HepG2 (cell line): ENCODE measurements at regions not wholly inside any gene's neighbourhood (a gene's known extent, or its start where the extent isn't known, plus 50 kb on each side); places are given as distances from the start of the nearest gene placed in this dataset.

Experiments used
- AHDC1 ChIP-seq: sonication (generic); formaldehyde crosslinking; IDR thresholded peaks from 2 replicates; pipeline ENCODE4 v1.5.1; 2020; ENCODE audit warnings: mild to moderate bottlenecking, missing genetic modification reagents, borderline replicate concordance
- ELK4 ChIP-seq: sonication (generic); formaldehyde crosslinking; IDR thresholded peaks from 2 replicates; pipeline ENCODE4 v1.9.0; 2021; ENCODE audit warnings: missing genetic modification reagents, borderline replicate concordance
- HMG20A ChIP-seq: IDR thresholded peaks from 2 replicates; pipeline ENCODE4 v1.6.1; 2016; ENCODE audit warnings: borderline replicate concordance
- MBD4 ChIP-seq: IDR thresholded peaks from 2 replicates; pipeline ENCODE4 v1.6.1; 2012; ENCODE audit warnings: low read length, inconsistent platforms, borderline replicate concordance
- NFE2L1 ChIP-seq: sonication (generic); formaldehyde crosslinking; IDR thresholded peaks from 2 replicates; pipeline ENCODE4 v1.4.0; 2020; ENCODE audit warnings: missing genetic modification reagents, mild to moderate bottlenecking, borderline replicate concordance
- PLRG1 ChIP-seq: fragments of 450-650 bp; conservative IDR thresholded peaks from 2 replicates; pipeline ENCODE4 v1.6.1; 2016
- RFX3 ChIP-seq: IDR thresholded peaks from 2 replicates; pipeline ENCODE4 v1.6.1; 2016; ENCODE audit warnings: missing biosample characterization, missing genetic modification reagents
- RXRB ChIP-seq: IDR thresholded peaks from 2 replicates; pipeline ENCODE4 v1.6.1; 2016; ENCODE audit warnings: borderline replicate concordance, missing genetic modification reagents, missing compliant biosample characterization
- SMAD3 ChIP-seq: sonication (generic); formaldehyde crosslinking; IDR thresholded peaks from 2 replicates; pipeline ENCODE4 v1.4.0; 2020; ENCODE audit warnings: missing genetic modification reagents
- SNAPC2 ChIP-seq: sonication (generic); formaldehyde crosslinking; IDR thresholded peaks from 2 replicates; pipeline ENCODE4 v1.8.1; 2022; ENCODE audit warnings: mild to moderate bottlenecking, missing genetic modification reagents
- ZBTB37 ChIP-seq: sonication (generic); formaldehyde crosslinking; IDR thresholded peaks from 2 replicates; pipeline ENCODE4 v1.4.0; 2020; ENCODE audit warnings: mild to moderate bottlenecking, missing genetic modification reagents
- ZNF20 ChIP-seq: sonication (generic); formaldehyde crosslinking; IDR thresholded peaks from 2 replicates; pipeline ENCODE4 v1.4.0; 2020; ENCODE audit warnings: mild to moderate bottlenecking, moderate library complexity, missing genetic modification reagents
- ZNF362 ChIP-seq: sonication (generic); formaldehyde crosslinking; IDR thresholded peaks from 2 replicates; pipeline ENCODE4 v1.4.0; 2020; ENCODE audit warnings: missing genetic modification reagents, mild to moderate bottlenecking, borderline replicate concordance
- ZNF446 ChIP-seq: sonication (generic); formaldehyde crosslinking; IDR thresholded peaks from 2 replicates; pipeline ENCODE4 v1.5.0; 2020; ENCODE audit warnings: mild to moderate bottlenecking, missing genetic modification reagents
- ZNF512 ChIP-seq: sonication (generic); formaldehyde crosslinking; IDR thresholded peaks from 2 replicates; pipeline ENCODE4 v1.4.0; 2020; ENCODE audit warnings: mild to moderate bottlenecking, missing genetic modification reagents
- ZNF678 ChIP-seq: sonication (generic); formaldehyde crosslinking; IDR thresholded peaks from 2 replicates; pipeline ENCODE4 v1.4.0; 2020; ENCODE audit warnings: mild to moderate bottlenecking, missing genetic modification reagents
- ZNF768 ChIP-seq: sonication (generic); formaldehyde crosslinking; IDR thresholded peaks from 2 replicates; pipeline ENCODE4 v1.4.0; 2020; ENCODE audit warnings: missing genetic modification reagents

- TF ChIP-seq RFX3 (CRISPR knock-in tag): no peak
- peak; percentile 50; the same call in 1 of the 2 replicates for TF ChIP-seq ZNF768 (CRISPR knock-in tag)
- peak; percentile 92; the same call in 1 of the 2 replicates for TF ChIP-seq ZNF678 (CRISPR knock-in tag)
- TF ChIP-seq SMAD3 (CRISPR knock-in tag): peak; percentile 83
- peak; percentile 77 for TF ChIP-seq AHDC1 (CRISPR knock-in tag)
- no peak for TF ChIP-seq MBD4
- peak; percentile 29; the same call in 1 of the 2 replicates for TF ChIP-seq ZNF362 (CRISPR knock-in tag)
- TF ChIP-seq HMG20A (CRISPR knock-in tag): peak; percentile 71; the same call in 1 of the 2 replicates
- 0 out of 2 replicates have a peak, but pooled peaks have one; percentile 24 for TF ChIP-seq ZBTB37 (CRISPR knock-in tag)
- peak; percentile 98 for TF ChIP-seq RXRB (CRISPR knock-in tag)
- no peak; the same call in 1 of the 2 replicates for TF ChIP-seq ELK4
- no peak for TF ChIP-seq ZNF512 (CRISPR knock-in tag)
- no peak for TF ChIP-seq ZNF20 (CRISPR knock-in tag)
- TF ChIP-seq SNAPC2 (CRISPR knock-in tag): peak; percentile 87; the same call in 1 of the 2 replicates
- TF ChIP-seq NFE2L1 (CRISPR knock-in tag): no peak
- peak; percentile 90; the same call in 1 of the 2 replicates for TF ChIP-seq ZNF446 (CRISPR knock-in tag)
- no peak for TF ChIP-seq PLRG1
These were observed 62.1 kb downstream of the C9orf50 start (continued) for GRCh38 chr9:129558551-129559505.
